Jurkat, Clone E6-1 (cell line): ENCODE measurements at regions not wholly inside any gene's neighbourhood (a gene's known extent, or its start where the extent isn't known, plus 50 kb on each side); places are given as distances from the start of the nearest gene placed in this dataset.
A peak's percentile ranks its signal among the peaks of the same experiment; 100 is the strongest.
"Not testable (repeated sequence)": the region's sequence is repeated elsewhere in the genome, so short reads cannot be mapped to it uniquely, and the experiment has no call there.

Source experiments
- DNase-seq: peaks from one replicate; pipeline ENCODE4 v3.0.0-alpha.2; 2011; ENCODE audit warnings: low read depth, low spot score
- H3K4me3 ChIP-seq: 2 replicates; pipeline ENCODE4 v1.5.1; 2011; ENCODE audit warnings: mild to moderate bottlenecking, low read length, control low read depth, moderate library complexity

DNA sequence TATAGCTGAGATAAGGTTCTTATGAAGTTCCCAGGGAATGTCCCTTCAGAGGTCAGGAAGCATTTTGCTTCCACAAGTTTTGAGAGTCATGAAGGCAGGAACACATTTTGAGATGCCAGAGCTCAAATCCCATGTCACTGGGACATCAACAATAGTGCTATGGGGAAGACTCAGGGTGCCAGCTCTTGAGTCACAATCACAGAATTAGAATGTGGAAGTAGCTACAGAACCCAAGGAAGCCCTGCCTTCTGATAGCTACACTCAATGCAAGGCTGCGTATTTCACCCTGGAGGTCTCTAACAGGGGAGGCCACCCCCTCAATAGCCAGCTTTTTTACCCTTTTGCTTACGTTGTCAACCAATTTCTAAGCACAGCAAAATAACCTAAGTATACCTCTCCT is 141.3 kb downstream of the FAM72B start:
- not testable (repeated sequence) for H3K4me3 ChIP-seq, DNase-seq

DNA sequence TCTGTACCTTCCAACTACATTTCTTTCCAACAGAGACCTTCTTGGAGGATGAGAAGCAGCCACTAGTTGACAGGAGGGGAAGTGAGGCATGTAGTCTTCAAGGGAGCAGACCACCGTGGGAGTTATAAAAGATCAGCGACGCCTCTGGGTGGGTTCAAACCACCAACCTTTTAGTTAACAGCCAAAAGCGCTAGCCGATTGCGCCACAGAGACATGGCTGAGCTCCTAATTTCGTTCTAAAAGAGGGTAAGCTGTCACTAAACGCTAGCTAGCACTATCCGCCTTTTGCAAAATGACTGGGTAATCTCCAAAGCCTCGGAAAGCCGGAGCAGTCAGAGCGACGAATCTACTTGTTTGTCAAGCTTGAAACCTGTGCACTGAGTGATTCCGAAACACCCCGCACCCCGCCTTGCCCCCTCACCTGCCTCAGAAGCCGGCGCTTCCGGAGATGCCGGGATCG is 135.8 kb downstream of the FAM72B start:
- not testable (repeated sequence) for H3K4me3 ChIP-seq, DNase-seq

- H3K4me3 ChIP-seq, DNase-seq: not testable (repeated sequence)
Measured at GRCh38 chr1:121048769-121049443, 135.2 kb downstream of the FAM72B start.

DNA sequence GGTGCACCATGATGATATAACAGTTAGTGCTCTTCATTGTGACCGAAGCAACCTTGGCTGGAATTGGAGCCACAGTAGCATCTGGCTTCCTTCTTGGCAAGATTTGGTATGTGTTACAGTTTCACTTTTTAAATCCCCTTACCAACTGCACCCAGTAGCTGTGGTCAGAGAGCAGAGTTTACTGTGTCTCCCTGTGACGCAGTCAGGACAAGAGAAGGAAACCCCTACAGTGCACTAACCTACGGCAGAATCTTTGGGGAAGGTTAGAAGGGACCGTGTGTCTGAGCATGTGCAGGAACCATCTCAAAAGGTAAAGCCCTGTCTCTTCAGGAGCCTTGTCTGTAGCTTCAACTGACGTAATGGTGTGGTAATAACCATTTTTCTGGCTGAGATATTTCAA is 134.0 kb downstream of the FAM72B start:
- not testable (repeated sequence) for DNase-seq, H3K4me3 ChIP-seq

DNA sequence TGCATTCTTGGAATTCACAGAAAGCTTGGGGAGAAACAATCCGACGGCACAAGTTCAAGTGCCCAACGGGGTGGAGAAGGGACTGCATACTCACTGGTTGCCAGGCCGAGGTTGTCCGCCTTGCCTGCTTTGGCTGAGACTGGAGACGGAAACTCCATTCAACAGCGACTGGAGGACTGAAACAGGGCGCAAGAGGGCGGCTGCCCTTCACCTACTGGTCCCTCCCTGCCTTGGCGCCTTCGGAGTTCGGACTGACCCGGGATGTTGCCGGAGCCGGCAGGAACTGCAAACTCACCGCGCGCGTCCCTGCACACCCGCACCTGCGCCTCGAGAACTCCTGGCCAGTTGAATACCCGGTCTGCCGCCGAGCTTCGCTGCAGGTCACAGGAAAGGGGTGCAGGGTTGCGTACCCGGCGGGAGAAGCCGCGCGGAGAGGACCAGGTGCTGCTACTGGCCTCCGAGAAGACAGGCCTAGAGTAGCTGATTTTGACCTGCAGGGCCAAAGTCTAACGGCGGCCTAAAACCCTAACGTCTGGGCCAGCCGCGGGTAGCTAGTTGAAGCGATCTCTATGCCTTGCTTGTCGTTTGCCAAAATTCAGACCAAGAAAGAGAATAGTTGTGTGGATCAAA is 132.9 kb downstream of the FAM72B start:
- H3K4me3 ChIP-seq, DNase-seq: not testable (repeated sequence)

GRCh38 chr1:121052081-121052660 is 132.0 kb downstream of the FAM72B start:
- not testable (repeated sequence) for DNase-seq, H3K4me3 ChIP-seq

GRCh38 chr1:121054928-121055327 is 129.2 kb downstream of the FAM72B start:
- not testable (repeated sequence) for DNase-seq, H3K4me3 ChIP-seq

- DNase-seq = not testable (repeated sequence)
Measured at GRCh38 chr1:121066925-121067324, 117.2 kb downstream of the FAM72B start.

GRCh38 chr1:121068738-121069499 is 115.2 kb downstream of the FAM72B start:
- DNase-seq, H3K4me3 ChIP-seq: not testable (repeated sequence)

More at GRCh38 chr1:121066925-121067324, 117.2 kb downstream of the FAM72B start:
- H3K4me3 ChIP-seq = not testable (repeated sequence)

DNA sequence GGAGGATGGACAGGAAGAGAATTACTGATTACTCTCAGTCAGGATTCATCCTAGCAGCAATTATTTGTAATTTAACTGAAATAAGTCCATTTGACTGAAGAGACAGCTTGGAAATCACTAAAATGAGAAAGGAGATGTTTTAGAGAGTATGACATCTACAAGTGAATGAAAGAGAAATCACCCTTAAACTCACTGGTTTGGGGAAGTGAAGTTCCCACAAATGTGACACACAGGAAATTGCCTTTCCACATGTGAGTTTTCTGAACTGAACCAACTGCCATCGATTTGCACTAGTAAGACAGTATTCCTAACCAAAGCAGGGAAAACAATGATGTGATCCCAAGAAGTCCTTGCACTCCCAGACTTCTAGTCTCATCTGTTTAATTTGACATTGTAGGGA is 110.3 kb downstream of the FAM72B start:
- not testable (repeated sequence) for DNase-seq, H3K4me3 ChIP-seq

DNA sequence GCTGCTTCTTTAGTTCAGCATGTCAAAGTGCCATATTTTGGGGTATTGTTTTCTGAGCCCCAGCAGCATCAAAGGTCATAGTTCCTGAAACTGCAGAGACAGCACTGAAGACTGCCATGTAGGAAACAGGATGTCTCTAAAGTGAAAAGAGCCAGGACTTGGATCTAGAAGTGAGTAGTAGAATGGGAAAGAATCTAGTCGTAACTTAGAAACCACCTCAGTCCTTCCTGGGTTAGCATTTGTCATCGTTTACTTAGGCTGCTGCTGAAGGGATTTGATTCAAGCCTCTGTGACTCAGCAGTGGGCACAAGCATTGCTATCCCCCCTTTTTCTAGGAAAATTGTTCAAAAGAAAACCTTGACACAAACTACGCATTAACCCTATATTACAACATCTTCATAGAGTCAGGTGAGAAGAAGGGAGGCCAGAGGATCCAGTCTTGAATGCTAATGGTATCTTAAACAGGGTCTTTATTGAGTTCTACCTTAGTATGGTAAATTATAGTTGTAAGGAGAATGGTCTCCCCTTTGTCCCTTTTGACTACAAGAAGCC is 108.8 kb downstream of the FAM72B start:
- H3K4me3 ChIP-seq, DNase-seq: not testable (repeated sequence)

DNA sequence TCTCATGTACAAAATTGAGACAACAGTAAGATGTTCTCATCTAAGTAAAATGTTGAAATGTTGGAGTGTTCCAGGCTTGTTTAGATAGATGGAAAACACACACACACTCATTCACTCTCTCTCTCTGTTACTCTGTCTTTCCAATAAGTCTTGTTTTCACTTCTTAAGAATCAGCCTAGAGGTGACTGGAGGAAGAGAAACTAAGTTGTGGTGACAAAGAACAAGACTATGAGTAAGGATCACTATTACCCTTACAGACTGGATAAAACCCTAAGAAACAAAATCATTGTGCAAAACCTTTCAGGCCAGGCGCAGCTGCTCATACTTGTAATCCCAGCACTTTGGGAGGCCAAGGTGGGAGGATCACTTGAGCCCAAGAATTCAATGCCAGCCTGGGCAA is 107.5 kb downstream of the FAM72B start:
- not testable (repeated sequence) for DNase-seq, H3K4me3 ChIP-seq

DNA sequence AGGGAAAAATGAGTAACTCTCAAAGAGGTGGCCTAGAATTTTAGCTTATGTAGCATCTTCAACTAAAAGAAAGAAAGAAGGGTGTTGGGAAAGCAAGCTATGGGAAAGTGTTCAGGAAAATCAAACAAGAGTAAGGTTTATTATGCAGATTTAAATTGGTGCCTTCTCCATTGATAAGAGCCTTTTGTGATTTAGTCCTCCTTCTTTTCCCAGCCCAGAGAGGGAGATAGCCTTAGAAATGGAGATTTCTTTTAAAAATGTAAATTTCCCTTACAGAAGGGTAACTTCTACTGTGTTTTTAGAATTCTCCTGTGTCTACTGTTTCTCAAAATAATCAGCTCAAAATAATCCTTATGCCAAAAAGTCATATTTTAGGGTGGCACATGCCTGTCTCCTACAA is 104.5 kb downstream of the FAM72B start:
- H3K4me3 ChIP-seq = not testable (repeated sequence)

DNA sequence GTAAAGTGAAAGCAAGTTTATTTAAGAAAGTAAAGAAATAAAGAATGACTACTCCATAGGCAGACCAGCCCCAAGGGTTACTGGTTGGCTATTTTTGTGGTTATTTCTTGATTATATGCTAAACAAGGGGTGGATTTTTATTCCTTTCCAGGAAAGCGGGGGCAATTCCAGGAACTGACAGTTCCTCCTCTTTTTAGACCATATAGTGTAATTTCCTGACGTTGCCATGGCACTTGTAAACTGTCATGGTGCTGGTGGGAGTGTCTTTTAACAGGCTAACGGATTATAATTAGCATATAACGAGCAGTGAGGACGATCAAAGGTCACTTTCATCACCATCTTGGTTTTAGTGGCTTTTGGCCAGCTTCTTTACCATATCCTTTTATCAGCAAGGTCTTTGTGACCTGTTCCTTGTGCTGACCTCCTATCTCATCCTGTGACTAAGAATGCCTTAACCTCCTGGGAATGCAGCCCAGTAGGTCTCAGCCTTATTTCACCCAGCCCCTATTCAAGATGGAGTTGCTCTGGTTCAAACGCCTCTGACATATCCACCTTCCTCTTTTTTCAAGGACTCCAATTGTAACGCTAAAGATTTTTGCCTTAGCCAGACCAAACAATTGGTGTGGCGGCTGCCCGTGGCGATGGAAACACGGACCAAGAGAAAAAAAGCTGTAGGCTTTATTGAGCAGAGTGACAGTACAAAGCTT is 103.8 kb downstream of the FAM72B start:
- not testable (repeated sequence) for H3K4me3 ChIP-seq, DNase-seq

More for the DNA sequence above, 104.5 kb downstream of the FAM72B start:
- DNase-seq = not testable (repeated sequence)

GRCh38 chr1:121080904-121081264 is 103.3 kb downstream of the FAM72B start:
- not testable (repeated sequence) for H3K4me3 ChIP-seq
- peak; percentile 1 for DNase-seq

GRCh38 chr1:121081625-121082199 is 102.4 kb downstream of the FAM72B start:
- not testable (repeated sequence) for H3K4me3 ChIP-seq
- DNase-seq = peak; percentile 0

- not testable (repeated sequence) for H3K4me3 ChIP-seq, DNase-seq
Measured at GRCh38 chr1:121082995-121083394, 101.1 kb downstream of the FAM72B start.

DNA sequence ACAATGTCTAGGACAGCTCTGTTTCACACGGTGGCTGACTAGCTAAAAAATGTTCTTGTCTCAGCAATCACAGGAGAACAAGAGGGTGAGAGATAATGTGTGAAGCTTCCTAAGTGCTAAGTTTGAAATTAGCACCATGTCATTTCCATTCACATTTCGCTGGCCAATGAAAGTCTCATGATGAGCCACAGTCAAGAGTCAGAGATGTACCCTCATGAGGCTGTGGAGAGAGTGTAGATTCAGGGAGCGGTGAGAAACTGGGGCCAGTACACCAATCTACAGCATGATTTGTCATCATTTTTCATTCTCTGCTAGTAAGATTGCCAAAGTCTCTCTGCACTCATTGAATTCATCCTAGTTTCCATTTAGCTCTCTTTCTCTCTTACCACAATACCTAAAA is 97.9 kb downstream of the FAM72B start:
- H3K4me3 ChIP-seq, DNase-seq: not testable (repeated sequence)
